ENCODE measurements at regions not wholly inside any gene's neighbourhood (a gene's known extent, or its start where the extent isn't known, plus 50 kb on each side); places are given as distances from the start of the nearest gene placed in this dataset.
"Not testable (repeated sequence)": the region's sequence is repeated elsewhere in the genome, so short reads cannot be mapped to it uniquely, and the experiment has no call there.

GRCh38 chr6:115612216-115612615, 448.5 kb downstream of the FRK start:
- H3K9me3 ChIP-seq (ENCODE audit: control insufficient read depth, insufficient read depth, low read length) = no peaks in the 10 kb centered on the region
- no peaks in the 10 kb centered on the region for H3K36me3 ChIP-seq (ENCODE audit: insufficient read depth, low read length)
- no peaks in the 10 kb centered on the region for H3K4me1 ChIP-seq (ENCODE audit: insufficient read depth, low read length)
- no peak overlapping the region for H3K9ac ChIP-seq (ENCODE audit: low read depth, low read length)

- H3K36me3 ChIP-seq (ENCODE audit: insufficient read depth, low read length) = no peaks in the 10 kb centered on the region
- no peak overlapping the region for H3K9ac ChIP-seq (ENCODE audit: low read depth, low read length)
- no peaks in the 10 kb centered on the region for H3K4me1 ChIP-seq (ENCODE audit: insufficient read depth, low read length)
- no peaks in the 10 kb centered on the region for H3K9me3 ChIP-seq (ENCODE audit: control insufficient read depth, insufficient read depth, low read length)
Measured at GRCh38 chr6:115610696-115611095, 450.0 kb downstream of the FRK start.

- Histone ChIP-seq H3K9me3 (ENCODE audit: control insufficient read depth, insufficient read depth, low read length) (no peaks in the 10 kb centered on the region), H3K9ac (ENCODE audit: low read depth, low read length) (no peak overlapping the region), H3K4me1 (ENCODE audit: insufficient read depth, low read length) (no peaks in the 10 kb centered on the region), H3K36me3 (ENCODE audit: insufficient read depth, low read length) (no peaks in the 10 kb centered on the region)
Measured at GRCh38 chr6:115609111-115609510, 451.6 kb downstream of the FRK start.

GRCh38 chr6:115602466-115602865, 458.2 kb downstream of the FRK start:
- Histone ChIP-seq H3K4me1 (ENCODE audit: insufficient read depth, low read length) (no peaks in the 10 kb centered on the region), H3K9ac (ENCODE audit: low read depth, low read length) (no peak overlapping the region), H3K36me3 (ENCODE audit: insufficient read depth, low read length) (no peaks in the 10 kb centered on the region)

GRCh38 chr6:115601509-115601908, 459.2 kb downstream of the FRK start:
- Histone ChIP-seq H3K9me3 (ENCODE audit: control insufficient read depth, insufficient read depth, low read length) (no peaks in the 10 kb centered on the region), H3K4me1 (ENCODE audit: insufficient read depth, low read length) (no peaks in the 10 kb centered on the region), H3K36me3 (ENCODE audit: insufficient read depth, low read length) (no peaks in the 10 kb centered on the region), H3K9ac (ENCODE audit: low read depth, low read length) (no peak overlapping the region)

More at GRCh38 chr6:115602466-115602865, 458.2 kb downstream of the FRK start:
- H3K9me3 ChIP-seq (ENCODE audit: control insufficient read depth, insufficient read depth, low read length) = no peaks in the 10 kb centered on the region

- no peaks in the 10 kb centered on the region for H3K9me3 ChIP-seq (ENCODE audit: control insufficient read depth, insufficient read depth, low read length)
- no peaks in the 10 kb centered on the region for H3K36me3 ChIP-seq (ENCODE audit: insufficient read depth, low read length)
- no peaks in the 10 kb centered on the region for H3K4me1 ChIP-seq (ENCODE audit: insufficient read depth, low read length)
- no peak overlapping the region for H3K9ac ChIP-seq (ENCODE audit: low read depth, low read length)
Measured at GRCh38 chr6:115601064-115601463, 459.6 kb downstream of the FRK start.

GRCh38 chr6:115594891-115595290, 465.8 kb downstream of the FRK start:
- Histone ChIP-seq H3K9me3 (ENCODE audit: control insufficient read depth, insufficient read depth, low read length) (no peaks in the 10 kb centered on the region), H3K4me1 (ENCODE audit: insufficient read depth, low read length) (no peaks in the 10 kb centered on the region), H3K36me3 (ENCODE audit: insufficient read depth, low read length) (no peaks in the 10 kb centered on the region), H3K9ac (ENCODE audit: low read depth, low read length) (no peak overlapping the region)

- Histone ChIP-seq H3K4me1 (ENCODE audit: insufficient read depth, low read length) (no peaks in the 10 kb centered on the region), H3K9me3 (ENCODE audit: control insufficient read depth, insufficient read depth, low read length) (no peaks in the 10 kb centered on the region), H3K9ac (ENCODE audit: low read depth, low read length) (no peak overlapping the region), H3K36me3 (ENCODE audit: insufficient read depth, low read length) (no peaks in the 10 kb centered on the region)
Measured at GRCh38 chr6:115592025-115592424, 468.7 kb downstream of the FRK start.

GRCh38 chr6:115589072-115589471, 471.6 kb downstream of the FRK start:
- H3K4me1 ChIP-seq (ENCODE audit: insufficient read depth, low read length); H3K9ac ChIP-seq (ENCODE audit: low read depth, low read length); H3K36me3 ChIP-seq (ENCODE audit: insufficient read depth, low read length); H3K9me3 ChIP-seq (ENCODE audit: control insufficient read depth, insufficient read depth, low read length): not testable (repeated sequence)

- H3K36me3 ChIP-seq (ENCODE audit: insufficient read depth, low read length) = no peaks in the 10 kb centered on the region
- H3K9ac ChIP-seq (ENCODE audit: low read depth, low read length) = no peak overlapping the region
- H3K9me3 ChIP-seq (ENCODE audit: control insufficient read depth, insufficient read depth, low read length) = no peaks in the 10 kb centered on the region
- no peaks in the 10 kb centered on the region for H3K4me1 ChIP-seq (ENCODE audit: insufficient read depth, low read length)
Measured at GRCh38 chr6:115583290-115583689, 477.4 kb downstream of the FRK start.

- Histone ChIP-seq H3K4me1 (ENCODE audit: insufficient read depth, low read length) (no peaks in the 10 kb centered on the region), H3K36me3 (ENCODE audit: insufficient read depth, low read length) (no peaks in the 10 kb centered on the region), H3K9ac (ENCODE audit: low read depth, low read length) (no peak overlapping the region), H3K9me3 (ENCODE audit: control insufficient read depth, insufficient read depth, low read length) (no peaks in the 10 kb centered on the region)
Measured at GRCh38 chr6:115582386-115582785, 478.3 kb downstream of the FRK start.

GRCh38 chr6:115579565-115579964, 481.1 kb downstream of the FRK start:
- not testable (repeated sequence) for H3K36me3 ChIP-seq (ENCODE audit: insufficient read depth, low read length); H3K9ac ChIP-seq (ENCODE audit: low read depth, low read length); H3K4me1 ChIP-seq (ENCODE audit: insufficient read depth, low read length); H3K9me3 ChIP-seq (ENCODE audit: control insufficient read depth, insufficient read depth, low read length)

- Histone ChIP-seq H3K36me3 (ENCODE audit: insufficient read depth, low read length) (no peaks in the 10 kb centered on the region), H3K9me3 (ENCODE audit: control insufficient read depth, insufficient read depth, low read length) (no peaks in the 10 kb centered on the region), H3K4me1 (ENCODE audit: insufficient read depth, low read length) (no peaks in the 10 kb centered on the region), H3K9ac (ENCODE audit: low read depth, low read length) (no peak overlapping the region)
Measured at GRCh38 chr6:115577270-115577669, 483.4 kb downstream of the FRK start.

- no peaks in the 10 kb centered on the region for H3K9me3 ChIP-seq (ENCODE audit: control insufficient read depth, insufficient read depth, low read length)
- H3K36me3 ChIP-seq (ENCODE audit: insufficient read depth, low read length) = no peaks in the 10 kb centered on the region
- H3K4me1 ChIP-seq (ENCODE audit: insufficient read depth, low read length) = peaks cover 2% of the 10 kb centered on the region; the same call in 1 of the 2 replicates
- H3K9ac ChIP-seq (ENCODE audit: low read depth, low read length) = no peak overlapping the region
Measured at GRCh38 chr6:115575285-115575684, 485.4 kb downstream of the FRK start.

- Histone ChIP-seq H3K9ac (ENCODE audit: low read depth, low read length) (no peak overlapping the region), H3K36me3 (ENCODE audit: insufficient read depth, low read length) (no peaks in the 10 kb centered on the region), H3K9me3 (ENCODE audit: control insufficient read depth, insufficient read depth, low read length) (no peaks in the 10 kb centered on the region), H3K4me1 (ENCODE audit: insufficient read depth, low read length) (peaks cover 3% of the 10 kb centered on the region; the same call in 1 of the 2 replicates)
Measured at GRCh38 chr6:115573861-115574260, 486.8 kb downstream of the FRK start.

- Histone ChIP-seq H3K9ac (ENCODE audit: low read depth, low read length) (no peak overlapping the region), H3K4me1 (ENCODE audit: insufficient read depth, low read length) (peaks cover 3% of the 10 kb centered on the region; the same call in 1 of the 2 replicates), H3K36me3 (ENCODE audit: insufficient read depth, low read length) (no peaks in the 10 kb centered on the region), H3K9me3 (ENCODE audit: control insufficient read depth, insufficient read depth, low read length) (no peaks in the 10 kb centered on the region)
Measured at GRCh38 chr6:115570331-115570730, 490.4 kb downstream of the FRK start.
